PC-9 (cell line): ENCODE measurements at regions not wholly inside any gene's neighbourhood (a gene's known extent, or its start where the extent isn't known, plus 50 kb on each side); places are given as distances from the start of the nearest gene placed in this dataset.

Experiments
- EZH2 ChIP-seq: fragments of 200-600 bp; sonication (generic); IDR thresholded peaks from 2 replicates; pipeline ENCODE4 v1.8.0; 2017; ENCODE audit warnings: antibody characterized with exemption, low read depth
- TF ChIP-seq, protein P1 (sequence below): fragments of 200-600 bp; sonication (generic); conservative IDR thresholded peaks from 2 replicates; pipeline ENCODE4 v1.6.1; 2017; ENCODE audit warnings: mixed run types, antibody characterized with exemption, mild to moderate bottlenecking, moderate library complexity

DNA sequence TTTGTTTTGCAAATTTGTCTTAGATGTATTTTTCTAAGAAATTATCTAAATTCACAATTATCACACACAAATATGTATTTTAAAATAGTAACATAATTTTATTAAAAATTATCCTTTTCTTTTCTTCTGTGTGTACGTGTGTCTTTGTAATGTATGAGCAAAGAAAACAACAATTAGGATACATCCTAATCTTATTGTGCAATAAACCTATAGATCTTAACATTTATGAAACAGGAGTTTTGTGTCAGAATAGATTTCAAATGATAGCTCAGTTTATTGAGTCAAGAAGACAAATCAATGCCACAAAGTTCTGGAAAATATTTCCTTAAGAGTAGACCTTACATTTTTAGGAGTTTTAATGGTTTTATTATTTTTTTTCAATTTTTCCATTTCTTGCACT lies 212.2 kb downstream of the KCNJ3 start:
- TF ChIP-seq, protein P1, sequence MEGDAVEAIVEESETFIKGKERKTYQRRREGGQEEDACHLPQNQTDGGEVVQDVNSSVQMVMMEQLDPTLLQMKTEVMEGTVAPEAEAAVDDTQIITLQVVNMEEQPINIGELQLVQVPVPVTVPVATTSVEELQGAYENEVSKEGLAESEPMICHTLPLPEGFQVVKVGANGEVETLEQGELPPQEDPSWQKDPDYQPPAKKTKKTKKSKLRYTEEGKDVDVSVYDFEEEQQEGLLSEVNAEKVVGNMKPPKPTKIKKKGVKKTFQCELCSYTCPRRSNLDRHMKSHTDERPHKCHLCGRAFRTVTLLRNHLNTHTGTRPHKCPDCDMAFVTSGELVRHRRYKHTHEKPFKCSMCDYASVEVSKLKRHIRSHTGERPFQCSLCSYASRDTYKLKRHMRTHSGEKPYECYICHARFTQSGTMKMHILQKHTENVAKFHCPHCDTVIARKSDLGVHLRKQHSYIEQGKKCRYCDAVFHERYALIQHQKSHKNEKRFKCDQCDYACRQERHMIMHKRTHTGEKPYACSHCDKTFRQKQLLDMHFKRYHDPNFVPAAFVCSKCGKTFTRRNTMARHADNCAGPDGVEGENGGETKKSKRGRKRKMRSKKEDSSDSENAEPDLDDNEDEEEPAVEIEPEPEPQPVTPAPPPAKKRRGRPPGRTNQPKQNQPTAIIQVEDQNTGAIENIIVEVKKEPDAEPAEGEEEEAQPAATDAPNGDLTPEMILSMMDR: no peak
- no peak for TF ChIP-seq EZH2
